Amniotic epithelial cell (primary cell): ENCODE measurements at regions not wholly inside any gene's neighbourhood (a gene's known extent, or its start where the extent isn't known, plus 50 kb on each side); places are given as distances from the start of the nearest gene placed in this dataset.

ENCODE experiments used
- DNase-seq: peaks from one replicate; pipeline ENCODE4 v3.0.0-alpha.2; 2010; ENCODE audit warnings: low read depth

DNA sequence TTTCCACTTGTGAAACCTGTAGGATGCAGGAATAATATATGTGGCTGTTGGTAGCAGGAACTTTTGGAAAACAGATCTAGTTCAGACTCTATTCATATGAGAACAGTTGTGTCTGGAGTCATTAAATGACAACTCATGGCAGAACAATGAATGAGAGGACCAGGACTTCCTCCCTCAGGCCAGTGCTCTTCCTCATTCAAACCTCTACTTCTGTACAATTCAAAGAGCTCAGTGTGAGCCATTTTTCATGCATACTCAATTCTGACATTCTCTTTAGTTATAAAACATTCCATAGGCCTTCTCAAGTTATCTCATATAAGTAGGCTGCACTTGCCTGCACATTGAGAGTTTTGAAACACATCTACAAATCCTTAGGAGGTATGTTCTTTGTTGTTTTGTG is 1526.6 kb upstream of the FLRT2 start:
- no peak for DNase-seq

GRCh38 chr14:84006643-84007155 is 1523.2 kb upstream of the FLRT2 start:
- no peak for DNase-seq

- no peak for DNase-seq
Observed at GRCh38 chr14:84013424-84013823, 1516.5 kb upstream of the FLRT2 start.

DNA sequence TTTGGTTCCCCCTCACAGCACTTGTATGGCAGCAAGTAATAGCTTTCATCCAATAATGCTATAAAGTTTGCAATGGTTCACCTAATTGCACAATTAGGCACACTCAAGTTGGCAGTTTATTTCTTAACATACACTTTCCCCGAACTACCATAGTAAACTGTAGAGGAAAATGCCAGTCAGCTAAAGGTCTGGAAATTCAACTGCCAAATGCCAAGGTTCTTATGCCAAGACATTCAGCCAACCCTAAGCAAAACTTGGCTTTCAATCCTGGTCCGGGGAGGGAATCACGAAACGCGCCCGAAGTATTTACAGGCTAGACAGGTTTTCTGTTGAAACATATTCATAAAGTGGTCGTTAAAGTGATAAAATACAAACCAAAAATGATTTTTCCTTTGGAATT is 1512.4 kb upstream of the FLRT2 start:
- no peak for DNase-seq

DNA sequence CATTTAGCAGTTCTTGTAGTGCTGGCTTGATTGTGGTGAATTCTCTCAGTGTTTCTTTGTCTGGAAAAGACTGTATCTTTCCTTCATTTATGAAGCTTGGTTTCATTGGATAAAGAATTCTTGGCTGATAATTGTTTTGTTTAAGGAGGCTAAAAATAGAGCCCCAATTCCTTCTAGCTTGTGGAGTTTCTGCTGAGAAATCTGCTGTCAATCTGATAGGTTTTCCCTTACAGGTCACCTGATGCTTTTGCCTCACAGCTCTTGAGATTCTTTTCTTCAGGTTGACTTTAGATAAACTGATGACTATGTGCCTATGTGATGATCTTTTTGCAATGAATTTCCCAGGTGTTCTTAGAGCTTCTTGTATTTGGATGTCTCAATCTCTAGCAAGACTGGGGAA is 1508.5 kb upstream of the FLRT2 start:
- DNase-seq, result no peak

DNA sequence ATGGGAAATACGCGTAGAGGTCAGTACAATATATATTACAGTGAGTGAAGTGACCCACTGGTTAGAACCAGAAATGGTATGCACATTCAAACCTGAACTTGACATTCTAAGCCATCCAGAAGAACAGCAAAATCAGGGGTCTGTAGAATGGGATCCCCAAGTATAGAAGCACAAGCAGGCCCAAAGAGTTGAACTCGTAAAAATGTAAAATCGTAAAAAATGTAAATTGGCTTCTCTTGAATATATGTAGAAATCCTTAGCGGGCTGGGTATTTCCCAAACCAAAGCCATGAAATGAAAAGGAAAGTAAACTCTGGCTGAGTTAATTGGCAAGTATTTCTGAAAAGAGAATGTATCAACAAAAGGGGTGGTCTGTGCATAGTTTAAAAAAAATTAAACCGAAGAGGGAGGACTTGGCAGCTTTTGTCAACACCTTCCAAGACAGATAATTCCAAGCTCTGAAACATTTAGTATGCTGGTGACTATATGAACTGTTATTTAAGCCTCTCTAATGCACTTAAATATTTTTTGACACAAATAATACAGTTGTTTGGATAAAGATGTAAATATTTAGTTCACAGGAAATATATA is 1505.6 kb upstream of the FLRT2 start:
- DNase-seq, result no peak

GRCh38 chr14:84025106-84026012 is 1504.6 kb upstream of the FLRT2 start:
- DNase-seq, result no peak

- DNase-seq, result peak; percentile 33
Observed at GRCh38 chr14:84027351-84027750, 1502.6 kb upstream of the FLRT2 start.

DNA sequence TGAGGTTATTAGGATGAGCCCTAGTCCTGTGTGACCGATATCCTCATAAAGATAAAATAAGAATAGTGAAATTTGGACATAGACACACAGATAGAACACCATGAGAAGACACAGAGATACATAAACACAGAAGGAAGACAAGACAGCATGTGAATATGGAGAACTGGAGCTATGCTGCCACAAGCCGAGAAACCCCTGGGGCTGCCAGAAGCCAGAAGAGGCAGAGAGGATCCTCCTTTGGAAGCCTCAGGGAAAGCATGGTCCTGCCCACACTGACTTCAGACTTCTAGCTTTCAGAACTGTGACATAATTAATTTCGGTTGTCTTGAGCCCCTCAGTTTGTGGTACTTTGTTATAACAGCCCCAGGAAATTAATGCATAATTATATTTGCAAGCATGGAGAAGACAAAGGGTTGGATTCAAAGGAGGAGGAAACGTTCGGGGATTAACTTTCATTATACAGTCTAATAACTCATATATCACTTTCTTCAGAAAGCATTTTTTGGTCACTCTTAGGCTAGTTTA is 1501.8 kb upstream of the FLRT2 start:
- no peak for DNase-seq

DNA sequence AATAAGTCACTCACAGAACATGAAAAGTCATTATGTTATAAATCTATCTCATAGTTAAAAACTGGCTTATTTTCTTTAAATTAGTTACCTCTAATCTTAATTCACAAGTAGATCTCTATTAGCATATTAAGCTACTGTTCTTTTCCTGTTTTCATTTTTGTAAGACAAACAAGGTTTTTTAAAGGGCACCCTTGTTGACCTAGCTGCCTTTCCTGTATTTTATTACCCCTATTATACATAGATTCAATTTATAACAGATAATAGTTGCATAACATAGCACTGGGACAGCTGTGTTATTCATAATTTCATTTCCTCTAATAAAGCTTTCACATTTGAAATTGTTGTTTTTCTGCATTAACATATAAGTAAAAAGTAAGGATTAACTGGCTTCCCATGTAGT is 1500.7 kb upstream of the FLRT2 start:
- DNase-seq, result no peak

GRCh38 chr14:84029720-84030119 is 1500.2 kb upstream of the FLRT2 start:
- no peak for DNase-seq

- peak; percentile 85 for DNase-seq
Observed at GRCh38 chr14:84036840-84037239, 1493.1 kb upstream of the FLRT2 start.

GRCh38 chr14:84037593-84037992 is 1492.4 kb upstream of the FLRT2 start:
- no peak for DNase-seq

DNA sequence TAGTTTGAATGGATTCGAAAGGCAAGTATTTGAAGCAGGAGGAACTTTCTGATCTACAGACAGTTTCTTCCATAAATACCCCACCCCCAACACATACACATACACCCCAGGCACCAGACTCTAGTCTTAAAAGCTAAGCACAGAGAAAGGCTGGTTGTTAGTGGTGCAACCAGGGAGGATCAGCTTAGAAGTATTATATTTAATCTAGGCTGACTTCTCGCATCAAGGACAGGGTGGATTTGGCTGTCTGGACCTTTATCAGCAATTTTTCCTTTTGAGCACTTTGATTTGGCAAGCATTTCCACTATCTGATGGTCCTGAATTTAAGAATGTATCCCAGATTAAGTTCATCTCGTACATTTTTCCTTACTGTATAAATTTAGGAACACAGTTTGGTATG is 1489.8 kb upstream of the FLRT2 start:
- DNase-seq, result peak; percentile 39

- peak; percentile 78 for DNase-seq
Observed at GRCh38 chr14:84041421-84041820, 1488.5 kb upstream of the FLRT2 start.

- DNase-seq, result no peak
Observed at GRCh38 chr14:84042992-84043391, 1487.0 kb upstream of the FLRT2 start.

DNA sequence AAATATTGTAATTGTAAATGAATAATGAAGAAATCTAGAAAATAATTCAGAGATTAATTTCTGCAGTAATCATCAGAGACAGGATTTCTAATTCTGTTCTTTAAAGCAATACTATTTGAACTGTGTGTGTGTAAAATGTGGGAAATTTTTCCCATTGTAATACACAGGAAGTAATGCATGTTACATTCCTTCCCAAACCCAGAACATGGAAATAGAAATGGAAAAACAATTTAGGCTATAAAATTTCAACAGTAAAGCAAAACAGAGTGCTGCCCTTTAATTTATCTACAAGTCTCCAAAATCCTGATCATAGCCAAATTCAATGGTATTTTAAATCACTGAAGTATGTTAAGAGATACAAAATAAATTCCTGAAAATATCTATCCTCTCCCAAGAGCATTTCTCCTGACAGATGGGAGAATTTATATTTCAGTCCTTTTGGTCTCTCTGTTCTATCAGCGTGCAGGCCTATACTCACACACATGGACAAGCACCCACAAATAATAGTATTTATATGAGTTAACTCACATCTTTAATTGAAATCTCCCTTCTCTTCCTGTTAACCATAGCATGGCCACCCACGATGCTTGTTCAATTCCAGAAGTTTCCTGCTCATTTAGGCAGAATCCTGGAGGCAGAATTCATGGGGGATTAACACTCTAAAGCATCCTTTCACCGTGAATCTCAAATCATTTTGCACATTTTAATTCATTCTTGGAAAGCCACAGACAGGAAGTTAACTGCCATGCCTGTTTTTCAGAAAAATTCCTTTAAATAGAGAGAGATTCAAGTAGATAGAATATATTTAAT is 1465.4 kb upstream of the FLRT2 start:
- no peak for DNase-seq

DNA sequence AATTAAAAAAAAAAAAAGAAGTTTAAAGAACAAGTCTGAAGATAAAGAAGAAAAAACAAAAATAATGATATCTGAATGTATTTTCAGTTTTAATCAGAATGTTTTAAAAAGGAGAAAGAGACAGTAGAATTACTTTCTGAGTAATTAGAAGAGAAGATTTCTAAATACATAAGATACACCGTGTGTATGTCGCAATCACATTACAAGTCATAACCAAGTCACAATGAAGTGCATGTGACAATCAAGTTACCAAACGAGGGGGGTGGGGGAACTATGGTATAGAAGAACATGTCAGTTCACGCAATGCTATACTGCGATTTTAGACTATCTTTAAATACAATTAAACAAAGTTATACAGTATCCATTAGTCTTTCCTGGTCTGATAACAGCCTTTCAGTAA is 1464.1 kb upstream of the FLRT2 start:
- peak; percentile 18 for DNase-seq

DNA sequence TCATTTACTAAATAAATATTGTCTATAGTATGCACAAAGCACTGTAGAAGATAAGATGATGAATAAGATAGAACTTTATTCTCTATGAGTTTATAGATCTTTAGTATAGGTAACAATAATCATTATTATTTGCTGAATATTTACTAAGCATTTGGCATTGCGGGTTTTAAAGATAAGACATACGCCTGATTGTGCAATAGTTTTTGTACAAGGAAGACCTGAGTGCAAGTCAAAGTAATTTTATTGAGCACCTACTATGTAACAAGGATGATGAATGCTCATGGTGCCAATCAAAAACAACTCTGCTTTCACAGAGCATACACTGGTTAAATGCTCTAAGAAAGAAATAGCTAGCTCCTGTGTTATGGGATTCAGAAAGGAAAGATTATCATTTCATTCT is 1461.7 kb upstream of the FLRT2 start:
- DNase-seq, result no peak

GRCh38 chr14:84071061-84071460 is 1458.9 kb upstream of the FLRT2 start:
- no peak for DNase-seq

GRCh38 chr14:84074626-84075025 is 1455.3 kb upstream of the FLRT2 start:
- no peak for DNase-seq

GRCh38 chr14:84080944-84081343 is 1449.0 kb upstream of the FLRT2 start:
- DNase-seq, result no peak
